ENCODE measurements at regions not wholly inside any gene's neighbourhood (a gene's known extent, or its start where the extent isn't known, plus 50 kb on each side); places are given as distances from the start of the nearest gene placed in this dataset.

DNA sequence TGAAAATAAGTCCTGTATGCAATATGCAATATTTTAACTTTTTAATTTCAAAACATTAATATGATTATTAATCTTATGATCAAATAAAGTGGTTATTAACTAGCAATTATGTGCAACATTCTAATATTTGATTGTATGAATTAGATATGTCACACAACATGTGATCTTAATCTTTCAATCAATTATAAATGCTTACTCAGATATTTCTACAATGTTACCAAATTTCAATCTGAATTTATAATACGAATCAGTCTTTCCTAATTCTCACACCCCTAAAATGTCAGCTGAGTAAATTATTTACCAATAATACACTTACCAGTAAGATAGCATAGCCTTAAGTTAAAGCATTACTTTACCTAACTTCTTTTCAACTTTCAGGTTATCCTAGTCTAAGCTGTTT lies 186.3 kb downstream of the CALCRL start:
- no peak for DNase-seq (ENCODE audit: low read depth)
- no peak overlapping the region for H3K4me3 ChIP-seq (replicated peaks; ENCODE audit: low read depth, low read length)
- TF ChIP-seq, protein P1, sequence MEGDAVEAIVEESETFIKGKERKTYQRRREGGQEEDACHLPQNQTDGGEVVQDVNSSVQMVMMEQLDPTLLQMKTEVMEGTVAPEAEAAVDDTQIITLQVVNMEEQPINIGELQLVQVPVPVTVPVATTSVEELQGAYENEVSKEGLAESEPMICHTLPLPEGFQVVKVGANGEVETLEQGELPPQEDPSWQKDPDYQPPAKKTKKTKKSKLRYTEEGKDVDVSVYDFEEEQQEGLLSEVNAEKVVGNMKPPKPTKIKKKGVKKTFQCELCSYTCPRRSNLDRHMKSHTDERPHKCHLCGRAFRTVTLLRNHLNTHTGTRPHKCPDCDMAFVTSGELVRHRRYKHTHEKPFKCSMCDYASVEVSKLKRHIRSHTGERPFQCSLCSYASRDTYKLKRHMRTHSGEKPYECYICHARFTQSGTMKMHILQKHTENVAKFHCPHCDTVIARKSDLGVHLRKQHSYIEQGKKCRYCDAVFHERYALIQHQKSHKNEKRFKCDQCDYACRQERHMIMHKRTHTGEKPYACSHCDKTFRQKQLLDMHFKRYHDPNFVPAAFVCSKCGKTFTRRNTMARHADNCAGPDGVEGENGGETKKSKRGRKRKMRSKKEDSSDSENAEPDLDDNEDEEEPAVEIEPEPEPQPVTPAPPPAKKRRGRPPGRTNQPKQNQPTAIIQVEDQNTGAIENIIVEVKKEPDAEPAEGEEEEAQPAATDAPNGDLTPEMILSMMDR (IDR thresholded peaks at IDR 0.05; ENCODE audit: low read length, missing control alignments), result no peak

DNA sequence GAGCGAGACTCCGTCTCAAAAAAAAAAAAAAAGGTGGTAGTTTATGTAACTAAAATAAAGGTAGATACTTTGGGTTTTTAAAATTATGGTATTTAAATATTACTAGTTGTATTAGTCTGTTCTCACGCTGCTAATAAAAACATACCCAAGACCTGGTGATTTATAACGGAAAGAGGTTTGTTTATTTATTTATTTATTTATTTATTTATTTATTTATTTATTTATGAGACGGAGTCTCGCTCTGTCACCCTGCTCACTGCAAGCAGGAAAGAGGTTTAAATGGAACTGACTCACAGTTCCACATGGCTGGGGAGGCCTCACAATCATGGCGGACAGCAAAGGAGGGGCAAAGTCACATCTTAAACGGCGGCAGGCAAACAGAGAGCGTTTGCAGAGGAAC lies 196.0 kb downstream of the CALCRL start:
- TF ChIP-seq, protein P1 (IDR thresholded peaks at IDR 0.05; ENCODE audit: low read length, missing control alignments), result no peak
- no peak overlapping the region for H3K4me3 ChIP-seq (replicated peaks; ENCODE audit: low read depth, low read length)
- DNase-seq (ENCODE audit: low read depth), result no peak

DNA sequence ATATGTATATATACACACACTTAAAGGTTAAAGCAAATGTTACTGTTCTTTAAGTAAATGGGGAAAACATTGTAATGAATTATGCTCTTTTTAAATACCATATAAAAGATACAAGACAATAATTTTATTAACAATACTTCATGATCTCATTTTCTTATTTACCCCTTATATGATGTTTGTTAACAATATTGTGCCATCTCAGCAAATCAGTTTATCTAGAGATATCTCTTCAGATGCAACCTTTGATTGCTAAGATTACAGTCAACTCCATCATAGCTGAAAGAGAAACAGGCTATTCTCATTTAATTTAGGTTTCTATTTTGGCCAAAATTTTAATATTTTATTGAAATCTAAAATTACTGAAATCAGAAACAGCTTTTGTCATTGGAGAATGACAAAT lies 197.9 kb downstream of the CALCRL start:
- TF ChIP-seq, protein P1 (IDR thresholded peaks at IDR 0.05; ENCODE audit: low read length, missing control alignments), result no peak
- DNase-seq (ENCODE audit: low read depth), result no peak
- no peak overlapping the region for H3K4me3 ChIP-seq (replicated peaks; ENCODE audit: low read depth, low read length)

DNA sequence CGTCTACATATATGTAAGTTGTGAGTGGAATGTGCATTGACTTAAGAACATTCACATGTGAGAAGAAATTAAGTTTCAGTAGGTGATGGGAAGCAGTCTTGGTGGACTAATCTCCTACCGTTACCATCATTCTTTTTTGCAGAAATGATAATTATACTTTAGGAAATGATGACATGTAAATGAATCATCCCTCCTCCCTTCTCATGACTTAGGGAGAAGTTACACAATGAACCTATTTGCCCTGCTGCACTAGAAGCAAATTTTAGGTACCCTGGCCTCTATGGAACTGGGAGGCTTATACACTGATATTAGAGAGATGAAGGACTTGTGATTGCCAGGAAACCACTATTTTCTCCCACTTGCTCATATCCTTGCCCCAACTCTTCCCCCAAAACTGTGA lies 214.2 kb downstream of the CALCRL start:
- DNase-seq (ENCODE audit: low read depth), result peak; percentile 35
- no peak overlapping the region for H3K4me3 ChIP-seq (replicated peaks; ENCODE audit: low read depth, low read length)
- TF ChIP-seq, protein P1 (IDR thresholded peaks at IDR 0.05; ENCODE audit: low read length, missing control alignments), result no peak

DNA sequence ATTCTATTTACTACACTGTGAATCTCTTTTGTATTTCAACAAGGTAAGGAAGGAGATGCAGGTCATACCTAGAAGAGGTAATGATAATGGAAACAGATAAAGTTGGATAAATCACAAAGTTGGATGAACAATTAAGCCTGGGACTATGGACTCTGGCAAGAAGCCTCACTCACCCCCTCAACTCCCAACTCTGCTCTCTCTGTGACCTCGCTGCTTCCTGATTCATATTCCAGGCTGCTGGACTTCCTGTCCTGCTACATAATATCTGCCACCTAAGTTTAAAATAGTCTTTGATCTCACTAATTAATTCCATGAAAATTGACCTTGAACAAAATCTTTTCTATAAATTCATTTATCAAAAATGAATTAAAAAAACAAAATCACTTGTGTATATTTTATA lies 215.3 kb downstream of the CALCRL start:
- DNase-seq (ENCODE audit: low read depth), result no peak
- no peak overlapping the region for H3K4me3 ChIP-seq (replicated peaks; ENCODE audit: low read depth, low read length)
- TF ChIP-seq, protein P1 (IDR thresholded peaks at IDR 0.05; ENCODE audit: low read length, missing control alignments), result no peak

DNA sequence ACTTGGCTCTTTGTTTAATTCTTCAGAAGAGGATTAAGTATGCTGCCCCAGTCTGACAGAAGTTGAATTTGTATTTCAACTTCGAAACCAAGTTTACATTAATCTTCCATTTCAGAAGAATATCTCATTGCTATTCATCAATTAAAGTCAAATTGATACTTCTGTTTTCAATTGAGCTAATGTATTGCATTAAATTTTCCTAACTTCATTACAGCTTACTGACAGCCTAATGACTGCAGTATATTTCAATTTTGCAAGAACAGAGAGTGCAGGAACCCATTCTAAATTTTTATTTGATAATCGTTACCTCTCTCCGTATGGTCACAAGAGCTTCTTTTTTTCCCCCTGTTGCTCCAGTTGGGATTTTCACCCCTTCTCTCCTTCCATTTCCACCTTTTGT lies 218.0 kb downstream of the CALCRL start:
- TF ChIP-seq, protein P1 (IDR thresholded peaks at IDR 0.05; ENCODE audit: low read length, missing control alignments), result no peak
- DNase-seq (ENCODE audit: low read depth), result no peak
- no peak overlapping the region for H3K4me3 ChIP-seq (replicated peaks; ENCODE audit: low read depth, low read length)

DNA sequence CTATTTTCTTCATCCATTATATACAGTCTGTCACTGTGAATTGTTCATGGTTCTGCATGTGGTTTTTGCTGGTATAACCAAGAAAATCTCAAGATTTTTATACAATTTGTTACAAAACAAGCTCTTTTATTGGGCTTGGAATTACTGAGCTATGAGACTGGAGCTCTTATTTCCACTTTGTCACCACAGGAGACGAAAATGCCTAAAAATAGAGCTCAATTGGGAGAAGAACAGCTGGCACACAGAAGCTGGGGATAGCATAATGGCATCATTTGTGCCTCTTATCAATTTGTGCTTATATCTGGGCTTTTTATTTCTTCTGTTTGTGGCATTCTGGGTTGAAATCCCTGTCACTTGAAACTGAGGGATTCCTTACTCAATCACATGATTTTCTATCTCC lies 219.1 kb downstream of the CALCRL start:
- no peak overlapping the region for H3K4me3 ChIP-seq (replicated peaks; ENCODE audit: low read depth, low read length)
- TF ChIP-seq, protein P1 (IDR thresholded peaks at IDR 0.05; ENCODE audit: low read length, missing control alignments), result no peak
- no peak for DNase-seq (ENCODE audit: low read depth)

Data from fibroblast of pulmonary artery (primary cell).